MCF 10A (cell line): ENCODE measurements at regions not wholly inside any gene's neighbourhood (a gene's known extent, or its start where the extent isn't known, plus 50 kb on each side); places are given as distances from the start of the nearest gene placed in this dataset.

Experiments
- BruUV-seq: library from RNA; stranded (reverse); fragments of 400-500 nt; replicated peaks from 2 replicates; lab custom pipeline; 2021; lab: Mats Ljungman, UMichigan
- CTCF ChIA-PET: fragments of 300-600 bp; sonication (Branson Sonifier 250); formaldehyde crosslinking; extraction: SDS; loops from one replicate; lab custom pipeline; 2021; ENCODE audit warnings: antibody characterized with exemption, inconsistent platforms; lab: Yijun Ruan, JAX
- POLR2A ChIA-PET: fragments of 300-600, 350-650 bp; sonication (Branson Sonifier 250); formaldehyde crosslinking; extraction: SDS; loops from one replicate; lab custom pipeline; 2020; ENCODE audit warnings: antibody characterized with exemption, inconsistent platforms; lab: Yijun Ruan, JAX
- DNase-seq: peaks from one replicate; pipeline ENCODE4 v3.0.0-alpha.2; 2018; ENCODE audit not compliant: unreplicated experiment
- H3K27ac Mint-ChIP-seq: one replicate; pipeline ENCODE4 v1.8.0; 2022; ENCODE audit warnings: mild to moderate bottlenecking, low read depth, mixed read lengths; ENCODE audit not compliant: unreplicated experiment
- H3K27me3 Mint-ChIP-seq: one replicate; pipeline ENCODE4 v1.8.0; 2022; ENCODE audit warnings: mixed read lengths; ENCODE audit not compliant: insufficient read depth, unreplicated experiment
- H3K36me3 Mint-ChIP-seq: one replicate; pipeline ENCODE4 v1.8.0; 2022; ENCODE audit warnings: mild to moderate bottlenecking, moderate library complexity, mixed read lengths; ENCODE audit not compliant: insufficient read depth, unreplicated experiment
- H3K4me1 Mint-ChIP-seq: one replicate; pipeline ENCODE4 v1.8.0; 2022; ENCODE audit warnings: mixed read lengths; ENCODE audit not compliant: insufficient read depth, unreplicated experiment
- H3K4me3 Mint-ChIP-seq: one replicate; pipeline ENCODE4 v1.8.0; 2022; ENCODE audit warnings: mild to moderate bottlenecking, moderate library complexity, mixed read lengths; ENCODE audit not compliant: unreplicated experiment
- H3K9me3 Mint-ChIP-seq: one replicate; pipeline ENCODE4 v1.8.0; 2022; ENCODE audit warnings: mixed read lengths; ENCODE audit not compliant: unreplicated experiment
- intact Hi-C: fragments of 100-400 bp; cut with micrococcal nuclease; formaldehyde crosslinking; loops from 2 replicates; pipeline ENCODE4 v1.14.1; 2022
- TF ChIP-seq, protein P1 (sequence below): fragments of 200-600 bp; IDR thresholded peaks from one replicate; pipeline ENCODE4 v1.8.0; 2022; ENCODE audit warnings: antibody characterized with exemption, mild to moderate bottlenecking; ENCODE audit not compliant: unreplicated experiment

DNA sequence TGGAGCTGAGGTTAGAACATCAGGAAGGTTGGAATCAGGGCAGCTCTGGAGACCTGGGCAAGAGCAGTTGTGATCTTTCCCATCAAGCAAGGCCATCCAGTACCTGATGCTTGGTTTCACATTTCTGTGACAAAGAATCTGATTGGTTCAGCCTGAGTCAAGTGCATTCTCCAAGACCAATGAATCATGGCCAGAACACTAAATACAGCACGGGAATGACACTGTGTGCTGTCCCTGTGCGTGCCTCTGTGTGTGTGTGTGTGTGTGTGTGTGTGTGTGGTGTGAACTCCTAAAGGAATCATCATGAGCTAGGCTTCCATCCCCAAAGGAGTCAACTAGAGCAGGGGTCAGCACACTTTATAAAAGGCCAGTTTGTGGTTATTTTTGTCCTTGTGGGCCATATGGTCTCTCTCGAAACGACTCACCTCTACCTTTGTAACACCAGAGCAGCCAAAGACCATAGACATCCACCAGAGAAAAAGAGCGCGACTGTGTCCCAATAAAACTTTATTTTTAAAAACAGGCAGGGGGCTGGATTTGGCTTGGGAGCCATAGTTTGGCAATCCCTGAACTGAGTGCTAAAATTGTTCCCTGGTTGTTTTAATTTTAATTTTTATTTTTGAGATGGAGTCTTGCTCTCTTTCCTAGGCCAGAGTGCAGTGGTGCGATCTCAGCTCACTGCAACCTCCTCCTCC lies 99.7 kb downstream of the INHBB start:
- Mint-ChIP-seq H3K27me3 (no peaks in the 10 kb centered on the region), H3K36me3 (no peaks in the 10 kb centered on the region), H3K4me1 (no peaks in the 10 kb centered on the region), H3K27ac (no peak overlapping the region), H3K4me3 (no peak overlapping the region), H3K9me3 (no peaks in the 10 kb centered on the region)
- no TSS peak for BruUV-seq
- DNase-seq = peak; percentile 54
- ChIA-PET POLR2A (interaction anchor here (0.7 to 1.2 kb wide), 2 partner anchors 28 to 33 kb away, joined by 3 to 4 read pairs; no protein-coding TSS in a partner anchor), CTCF (no interaction called here)
- intact Hi-C loops = no loop called here
- TF ChIP-seq, protein P1, sequence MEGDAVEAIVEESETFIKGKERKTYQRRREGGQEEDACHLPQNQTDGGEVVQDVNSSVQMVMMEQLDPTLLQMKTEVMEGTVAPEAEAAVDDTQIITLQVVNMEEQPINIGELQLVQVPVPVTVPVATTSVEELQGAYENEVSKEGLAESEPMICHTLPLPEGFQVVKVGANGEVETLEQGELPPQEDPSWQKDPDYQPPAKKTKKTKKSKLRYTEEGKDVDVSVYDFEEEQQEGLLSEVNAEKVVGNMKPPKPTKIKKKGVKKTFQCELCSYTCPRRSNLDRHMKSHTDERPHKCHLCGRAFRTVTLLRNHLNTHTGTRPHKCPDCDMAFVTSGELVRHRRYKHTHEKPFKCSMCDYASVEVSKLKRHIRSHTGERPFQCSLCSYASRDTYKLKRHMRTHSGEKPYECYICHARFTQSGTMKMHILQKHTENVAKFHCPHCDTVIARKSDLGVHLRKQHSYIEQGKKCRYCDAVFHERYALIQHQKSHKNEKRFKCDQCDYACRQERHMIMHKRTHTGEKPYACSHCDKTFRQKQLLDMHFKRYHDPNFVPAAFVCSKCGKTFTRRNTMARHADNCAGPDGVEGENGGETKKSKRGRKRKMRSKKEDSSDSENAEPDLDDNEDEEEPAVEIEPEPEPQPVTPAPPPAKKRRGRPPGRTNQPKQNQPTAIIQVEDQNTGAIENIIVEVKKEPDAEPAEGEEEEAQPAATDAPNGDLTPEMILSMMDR = no peak

GRCh38 chr2:120446236-120447126 lies 100.5 kb downstream of the INHBB start:
- POLR2A ChIA-PET = interaction anchor here (1.2 kb wide), 1 partner anchor 27 kb away, joined by 3 read pairs; no protein-coding TSS in a partner anchor
- Mint-ChIP-seq H3K9me3 (no peaks in the 10 kb centered on the region), H3K4me3 (no peak overlapping the region), H3K4me1 (no peaks in the 10 kb centered on the region), H3K27ac (no peak overlapping the region), H3K36me3 (no peaks in the 10 kb centered on the region), H3K27me3 (no peaks in the 10 kb centered on the region)
- intact Hi-C loops = no loop called here
- CTCF ChIA-PET = no interaction called here
- no peak for DNase-seq
- BruUV-seq = no TSS peak
- TF ChIP-seq, protein P1 = no peak

GRCh38 chr2:120447127-120447785 lies 101.3 kb downstream of the INHBB start:
- ChIA-PET POLR2A (interaction anchor here (1.2 kb wide), 1 partner anchor 26 kb away, joined by 3 read pairs; no protein-coding TSS in a partner anchor), CTCF (interaction anchor here (1.8 kb wide), 1 partner anchor 10 kb away, joined by 4 read pairs; no protein-coding TSS in a partner anchor)
- intact Hi-C loops = no loop called here
- no TSS peak for BruUV-seq
- Mint-ChIP-seq H3K4me1 (no peaks in the 10 kb centered on the region), H3K9me3 (no peaks in the 10 kb centered on the region), H3K4me3 (no peak overlapping the region), H3K27me3 (no peaks in the 10 kb centered on the region), H3K27ac (no peak overlapping the region), H3K36me3 (no peaks in the 10 kb centered on the region)
- DNase-seq = no peak
- TF ChIP-seq, protein P1 = no peak

DNA sequence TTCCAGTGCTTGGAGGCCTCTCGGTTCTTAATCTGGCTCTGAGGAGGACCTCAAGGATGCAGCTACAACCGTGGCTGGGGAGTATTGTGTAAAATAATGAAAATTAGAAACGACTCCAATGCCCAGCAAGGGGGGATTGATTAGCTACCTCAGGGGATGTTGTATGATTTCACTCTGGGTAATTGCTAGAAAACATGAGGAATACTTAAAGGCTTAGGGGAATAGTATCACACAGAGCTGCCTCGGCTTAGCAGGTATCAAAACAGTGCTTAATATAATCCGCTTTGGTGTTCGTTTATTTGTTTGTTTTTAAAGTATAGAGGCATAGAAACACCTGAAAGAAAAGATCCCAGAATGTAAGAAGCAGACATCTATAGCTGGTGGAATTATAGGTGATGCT lies 102.5 kb downstream of the INHBB start:
- CTCF ChIA-PET = interaction anchor here (0.6 to 1.8 kb wide), 2 partner anchors 9 to 52 kb away, joined by 3 to 4 read pairs; no protein-coding TSS in a partner anchor
- H3K27me3 Mint-ChIP-seq = no peaks in the 10 kb centered on the region
- intact Hi-C loops = no loop called here

More for the DNA sequence above, 102.5 kb downstream of the INHBB start:
- H3K36me3 Mint-ChIP-seq = no peaks in the 10 kb centered on the region
- no peaks in the 10 kb centered on the region for H3K9me3 Mint-ChIP-seq
- no peak overlapping the region for H3K4me3 Mint-ChIP-seq
- no peak for DNase-seq
- no TSS peak for BruUV-seq
- H3K27ac Mint-ChIP-seq = no peak overlapping the region
- peaks cover 1% of the 10 kb centered on the region for H3K4me1 Mint-ChIP-seq
- TF ChIP-seq, protein P1 = no peak
- POLR2A ChIA-PET = no interaction called here
